ENCODE measurements at regions not wholly inside any gene's neighbourhood (a gene's known extent, or its start where the extent isn't known, plus 50 kb on each side); places are given as distances from the start of the nearest gene placed in this dataset.

- TF ChIP-seq CTCF (IDR thresholded peaks at IDR 0.05) (no peak), POLR2A (IDR thresholded peaks at IDR 0.05) (no peak)
Measured at GRCh38 chr4:28784188-28784587, 1923.5 kb downstream of the STIM2 start.

Data from body of pancreas (tissue), 4 donors.